H1 (cell line): ENCODE measurements at regions not wholly inside any gene's neighbourhood (a gene's known extent, or its start where the extent isn't known, plus 50 kb on each side); places are given as distances from the start of the nearest gene placed in this dataset.

Source experiments
- CTCF ChIA-PET: fragments of 300-600 bp; sonication (Branson Sonifier 250); formaldehyde crosslinking; loops from one replicate; lab custom pipeline; 2021; ENCODE audit not compliant: partially characterized antibody; lab: Charles Lee
- POLR2A ChIA-PET: fragments of 300-600 bp; sonication (Branson Sonifier 250); formaldehyde crosslinking; loops from one replicate; lab custom pipeline; 2021; ENCODE audit warnings: inconsistent platforms; ENCODE audit not compliant: partially characterized antibody; lab: Charles Lee
- DNase-seq, 2 experiments: peaks; one replicate each; pipeline versions ENCODE4 v3.0.0 to v3.0.0-alpha.2; 2010 to 2022; ENCODE audit warnings: low spot score in 2 of 2, low read depth in 1 of 2, mixed read lengths in 1 of 2
- FAIRE-seq: peaks from 2 replicates; lab custom pipeline; 2011; peaks lifted over from hg19 to GRCh38; lab: Jason Lieb, UNC
- H2AFZ ChIP-seq: 2 replicates; pipeline ENCODE4 v1.8.1; 2012; ENCODE audit warnings: low read length, inconsistent platforms
- H2AK5ac ChIP-seq: 2 replicates; pipeline ENCODE4 v1.6.1; 2013; ENCODE audit warnings: low read depth, low read length
- H2BK120ac ChIP-seq: replicated peaks from 2 replicates; pipeline ENCODE3; 2013; ENCODE audit warnings: low read depth, low read length, inconsistent platforms
- H2BK12ac ChIP-seq: 2 replicates; pipeline ENCODE4 v1.6.1; 2013; ENCODE audit warnings: low read depth, low read length
- H2BK15ac ChIP-seq: 2 replicates; pipeline ENCODE4 v1.6.1; 2013; ENCODE audit warnings: low read length
- H2BK20ac ChIP-seq: 2 replicates; pipeline ENCODE4 v1.6.1; 2013; ENCODE audit warnings: low read length
- H2BK5ac ChIP-seq: 2 replicates; pipeline ENCODE4 v1.6.1; 2013; ENCODE audit warnings: low read depth, low read length
- H3K14ac ChIP-seq: 2 replicates; pipeline ENCODE4 v1.6.1; 2013; ENCODE audit warnings: inconsistent platforms; ENCODE audit not compliant: insufficient read length
- H3K18ac ChIP-seq: 2 replicates; pipeline ENCODE4 v1.6.1; 2013; ENCODE audit warnings: low read length; ENCODE audit errors: extremely low read depth
- H3K23ac ChIP-seq: 2 replicates; pipeline ENCODE4 v1.6.1; 2013; ENCODE audit warnings: inconsistent platforms; ENCODE audit not compliant: insufficient read length
- H3K23me2 ChIP-seq: 2 replicates; pipeline ENCODE4 v1.6.1; 2013; ENCODE audit warnings: low read depth, low read length
- H3K27ac ChIP-seq: 2 replicates; pipeline ENCODE4 v1.6.1; 2011; ENCODE audit warnings: low read depth, low read length, inconsistent platforms
- H3K27me3 ChIP-seq, 4 experiments: replicated peaks in 1 of 4; 1 replicate in 1 of 4; 2 replicates in 3 of 4; pipeline versions ENCODE4 v1.6.1 to v1.8.1; 2011 to 2013; ENCODE audit warnings: low read length in 3 of 4, mild to moderate bottlenecking in 3 of 4, inconsistent platforms in 2 of 4, mixed read lengths in 2 of 4, moderate library complexity in 1 of 4; ENCODE audit not compliant: control insufficient read depth in 3 of 4, insufficient read depth in 3 of 4; ENCODE audit errors: extremely low read depth in 1 of 4
- H3K36me3 ChIP-seq, 4 experiments: 2 replicates each; pipeline versions ENCODE4 v1.6.1 to v1.8.1; 2011 to 2013; ENCODE audit warnings: mild to moderate bottlenecking in 4 of 4, low read length in 3 of 4, moderate library complexity in 2 of 4, control low read depth in 1 of 4, inconsistent platforms in 1 of 4; ENCODE audit not compliant: insufficient read depth in 4 of 4, control insufficient read depth in 2 of 4
- H3K4ac ChIP-seq: replicated peaks from 2 replicates; pipeline ENCODE3; 2013; ENCODE audit warnings: low read length, low read depth, mixed read lengths, inconsistent platforms; ENCODE audit not compliant: insufficient read length
- H3K4me1 ChIP-seq, 4 experiments: replicated peaks in 1 of 4; 1 replicate in 1 of 4; 2 replicates in 3 of 4; pipeline versions ENCODE4 v1.6.1 to v1.8.1; 2011 to 2013; ENCODE audit warnings: low read length in 3 of 4, inconsistent platforms in 2 of 4, mixed read lengths in 1 of 4; ENCODE audit not compliant: insufficient read depth in 4 of 4, control insufficient read depth in 3 of 4
- H3K4me2 ChIP-seq, 2 experiments: 2 replicates each; pipeline versions ENCODE4 v1.6.1 to v1.8.1; 2011 to 2013; ENCODE audit warnings: low read depth in 2 of 2, low read length in 2 of 2, control low read depth in 1 of 2, inconsistent platforms in 1 of 2, mild to moderate bottlenecking in 1 of 2; ENCODE audit not compliant: insufficient read depth in 1 of 2
- H3K4me3 ChIP-seq, 4 experiments: fragments of 200-600, 300-600 bp in 1 of 4; sonication (generic), shearing (Covaris generic), sonication (Bioruptor Twin) in 1 of 4; 2 replicates each; pipeline versions ENCODE4 v1.5.1 to v1.8.1; 2011 to 2016; ENCODE audit warnings: low read length in 4 of 4, low read depth in 3 of 4, control low read depth in 2 of 4, inconsistent platforms in 2 of 4, mild to moderate bottlenecking in 2 of 4, mixed read lengths in 1 of 4, moderate library complexity in 1 of 4; ENCODE audit not compliant: insufficient read depth in 2 of 4; ENCODE audit errors: extremely low read depth in 1 of 4
- H3K56ac ChIP-seq: replicated peaks from 2 replicates; pipeline ENCODE3; 2013; ENCODE audit warnings: low read depth, mild to moderate bottlenecking, mixed read lengths, low read length, inconsistent platforms; ENCODE audit not compliant: insufficient read length
- H3K79me1 ChIP-seq: 2 replicates; pipeline ENCODE4 v1.6.1; 2013; ENCODE audit warnings: low read depth, low read length, control low read depth
- H3K79me2 ChIP-seq, 2 experiments: 2 replicates each; pipeline versions ENCODE4 v1.6.1 to v1.8.1; 2012 to 2013; ENCODE audit warnings: low read length in 2 of 2, mild to moderate bottlenecking in 2 of 2, inconsistent platforms in 1 of 2; ENCODE audit not compliant: insufficient read depth in 2 of 2, control insufficient read depth in 1 of 2
- H3K9ac ChIP-seq, 4 experiments: replicated peaks in 1 of 4; 1 replicate in 1 of 4; 2 replicates in 3 of 4; pipeline versions ENCODE4 v1.6.1 to v1.8.1; 2011 to 2013; ENCODE audit warnings: low read depth in 3 of 4, low read length in 3 of 4, control low read depth in 2 of 4, mild to moderate bottlenecking in 2 of 4, moderate library complexity in 2 of 4, inconsistent platforms in 1 of 4; ENCODE audit errors: extremely low read depth in 1 of 4
- H3K9me3 ChIP-seq, 2 experiments: 2 replicates each; pipeline versions ENCODE4 v1.6.1 to v1.8.1; 2012 to 2013; ENCODE audit warnings: mild to moderate bottlenecking in 2 of 2, moderate library complexity in 2 of 2, control low read depth in 1 of 2, inconsistent platforms in 1 of 2, low read depth in 1 of 2, low read length in 1 of 2, mixed read lengths in 1 of 2; ENCODE audit not compliant: insufficient read depth in 2 of 2
- H4K20me1 ChIP-seq, 2 experiments: replicated peaks in 1 of 2; 2 replicates each; pipeline versions ENCODE3 to v1.8.1; 2011 to 2013; ENCODE audit warnings: inconsistent platforms in 2 of 2, low read length in 2 of 2, mild to moderate bottlenecking in 1 of 2; ENCODE audit not compliant: insufficient read depth in 2 of 2, control insufficient read depth in 1 of 2
- H4K5ac ChIP-seq: 2 replicates; pipeline ENCODE4 v1.6.1; 2013; ENCODE audit warnings: low read length, low read depth, mixed read lengths, inconsistent platforms; ENCODE audit not compliant: insufficient read length
- H4K8ac ChIP-seq: 2 replicates; pipeline ENCODE4 v1.8.0; 2013; ENCODE audit warnings: mild to moderate bottlenecking, moderate library complexity, low read length, inconsistent platforms; ENCODE audit not compliant: insufficient read depth; ENCODE audit errors: extremely low read depth
- H4K91ac ChIP-seq: replicated peaks from 2 replicates; pipeline ENCODE3; 2013; ENCODE audit warnings: low read length, mixed read lengths, inconsistent platforms; ENCODE audit not compliant: insufficient read length
- BACH1 ChIP-seq: IDR thresholded peaks from 2 replicates; pipeline ENCODE4 v1.6.1; 2012; ENCODE audit warnings: low read length, improper control_type of control experiment
- CBX5 ChIP-seq: fragments of 300-800, 300-1000 bp; sonication (generic); IDR thresholded peaks from 2 replicates; pipeline ENCODE4 v1.7.1; 2016; ENCODE audit warnings: antibody characterized with exemption, low read length, low read depth
- CEBPB ChIP-seq: IDR thresholded peaks from 2 replicates; pipeline ENCODE4 v1.6.1; 2012; ENCODE audit warnings: low read depth, low read length
- CREB1 ChIP-seq: IDR thresholded peaks from 2 replicates; pipeline ENCODE4 v1.6.1; 2012; ENCODE audit warnings: inconsistent platforms
- PHF8 ChIP-seq: fragments of 200-600 bp; sonication (generic); conservative IDR thresholded peaks from 2 replicates; pipeline ENCODE4 v1.7.1; 2012; ENCODE audit warnings: low read depth, mild to moderate bottlenecking, inconsistent platforms, low read length, moderate library complexity
- SIX5 ChIP-seq: IDR thresholded peaks from 2 replicates; pipeline ENCODE4 v1.6.1; 2011; ENCODE audit warnings: mild to moderate bottlenecking, low read depth, low read length
- WGBS, 2 experiments: shearing (Covaris generic) in 1 of 2; methylation state at CpG; one replicate each; pipeline versions ENCODE4 v1.1.6 to v1.1.7; 2013 to 2015; ENCODE audit warnings: low lambda C conversion rate in 2 of 2, mixed read lengths in 2 of 2, inconsistent platforms in 1 of 2, low coverage in 1 of 2, missing lambda C conversion rate in 1 of 2; ENCODE audit not compliant: insufficient replicate concordance in 2 of 2, insufficient coverage in 1 of 2, insufficient read length in 1 of 2; ENCODE audit errors: extremely low coverage in 1 of 2, missing lambda C conversion rate in 1 of 2; 5-methylcytosine and 5-hydroxymethylcytosine counted together

GRCh38 chr5:68958428-68958827, 135.4 kb upstream of the SLC30A5 start:
- H3K56ac ChIP-seq = no peak overlapping the region

More at GRCh38 chr5:68958428-68958827, 135.4 kb upstream of the SLC30A5 start:
- no peak overlapping the region for H3K4me2 ChIP-seq
- no peaks in the 10 kb centered on the region for H3K27me3 ChIP-seq
- no peak overlapping the region for H2AK5ac ChIP-seq
- H2BK15ac ChIP-seq = no peak overlapping the region
- no peak overlapping the region for H4K5ac ChIP-seq
- no peak for DNase-seq
- H2BK120ac ChIP-seq = no peak overlapping the region
- H3K36me3 ChIP-seq = no peaks in the 10 kb centered on the region
- no peak overlapping the region for H3K27ac ChIP-seq
- no peaks in the 10 kb centered on the region for H3K9me3 ChIP-seq
- no peak overlapping the region for H3K23ac ChIP-seq
- H2BK5ac ChIP-seq = no peak overlapping the region; the same call in 1 of the 2 replicates
- H3K79me2 ChIP-seq = no peaks in the 10 kb centered on the region
- H4K8ac ChIP-seq = no peak overlapping the region
- H3K23me2 ChIP-seq = no peaks in the 10 kb centered on the region
- no peak for FAIRE-seq
- H4K91ac ChIP-seq = no peak overlapping the region
- 0 out of 2 replicates have a peak overlapping the region, but pooled peaks have one; percentile 35 for H2AFZ ChIP-seq
- POLR2A ChIA-PET = interaction anchor here (1.1 kb wide), 1 partner anchor 10 kb away, joined by 3 read pairs; no protein-coding TSS in a partner anchor
- 89% methylated on average over 1 of the region's 1 CpG; no CpG with 5 or more reads in 1 of the 2 experiments for WGBS, 2 experiments
- no peak overlapping the region for H2BK20ac ChIP-seq
- CTCF ChIA-PET = interaction anchor here (0.7 to 1.7 kb wide), 4 partner anchors 8 to 672 kb away, joined by 3 to 5 read pairs (median 4); no protein-coding TSS in a partner anchor
- H3K79me1 ChIP-seq = no peaks in the 10 kb centered on the region
- no peak overlapping the region for H3K4me3 ChIP-seq
- no peak overlapping the region for H3K4ac ChIP-seq
- TF ChIP-seq BACH1 = no peak
- no peak for TF ChIP-seq PHF8
- no peak for TF ChIP-seq SIX5
- no peak for TF ChIP-seq CREB1
- no peak for TF ChIP-seq CEBPB
- TF ChIP-seq CBX5 = no peak
- no peaks in the 10 kb centered on the region for H4K20me1 ChIP-seq
- H3K18ac ChIP-seq = no peak overlapping the region
- no peak overlapping the region for H3K14ac ChIP-seq
- no peak overlapping the region for H3K9ac ChIP-seq
- H3K4me1 ChIP-seq = peaks cover 0 to 3% (median 0%) of the 10 kb centered on the region in 4 experiments; a peak in 1 of 7 replicates
- H2BK12ac ChIP-seq = no peak overlapping the region
